NCI-H446 treated with DMSO at 0.1 percent for 48 hours (cell line): ENCODE measurements at regions not wholly inside any gene's neighbourhood (a gene's known extent, or its start where the extent isn't known, plus 50 kb on each side); places are given as distances from the start of the nearest gene placed in this dataset.
"Not testable (repeated sequence)": the region's sequence is repeated elsewhere in the genome, so short reads cannot be mapped to it uniquely, and the experiment has no call there.

Experiments used
- DNase-seq: peaks from one replicate; lab custom pipeline; 2025; lab: John Stamatoyannopoulos, UW

DNA sequence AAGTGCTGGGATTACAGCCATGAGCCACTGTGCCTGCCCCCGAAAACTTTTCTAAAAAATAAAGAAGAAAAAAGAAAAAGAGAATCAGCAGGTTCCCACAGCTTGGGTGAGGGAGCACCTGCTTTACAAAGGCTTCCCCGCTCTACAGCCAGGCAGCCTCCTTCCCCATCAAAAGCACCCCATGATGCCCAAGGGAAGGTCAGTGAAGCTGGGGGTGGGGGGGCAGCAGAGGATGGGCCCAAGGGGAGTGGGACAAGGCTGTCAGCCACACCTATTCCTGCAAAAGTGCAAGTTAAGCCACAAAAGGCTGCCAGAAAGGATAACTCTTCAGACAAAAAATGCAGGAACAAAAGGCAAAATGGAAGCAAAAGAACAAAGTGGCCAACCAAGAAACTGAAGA is 72.5 kb downstream of the FAM50B start:
- DNase-seq, result no peak

DNA sequence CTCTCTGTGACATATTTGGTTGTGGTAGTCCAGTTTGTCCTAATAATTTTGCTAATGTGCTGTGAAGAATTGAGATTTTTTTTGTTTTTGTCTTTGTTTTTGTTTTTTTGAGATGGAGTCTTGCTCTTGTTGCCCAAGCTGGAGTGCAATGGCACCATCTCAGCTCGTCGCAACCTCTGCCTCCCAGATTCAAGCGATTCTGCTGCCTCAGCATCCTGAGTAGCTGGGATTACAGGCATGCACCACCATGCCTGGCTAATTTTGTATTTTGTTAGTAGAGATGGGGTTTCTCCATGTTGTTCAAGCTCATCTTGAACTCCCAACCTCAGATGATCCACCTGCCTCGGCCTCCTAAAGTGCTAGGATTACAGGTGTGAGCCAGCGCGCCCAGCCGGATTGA is 73.4 kb downstream of the FAM50B start:
- not testable (repeated sequence) for DNase-seq

DNA sequence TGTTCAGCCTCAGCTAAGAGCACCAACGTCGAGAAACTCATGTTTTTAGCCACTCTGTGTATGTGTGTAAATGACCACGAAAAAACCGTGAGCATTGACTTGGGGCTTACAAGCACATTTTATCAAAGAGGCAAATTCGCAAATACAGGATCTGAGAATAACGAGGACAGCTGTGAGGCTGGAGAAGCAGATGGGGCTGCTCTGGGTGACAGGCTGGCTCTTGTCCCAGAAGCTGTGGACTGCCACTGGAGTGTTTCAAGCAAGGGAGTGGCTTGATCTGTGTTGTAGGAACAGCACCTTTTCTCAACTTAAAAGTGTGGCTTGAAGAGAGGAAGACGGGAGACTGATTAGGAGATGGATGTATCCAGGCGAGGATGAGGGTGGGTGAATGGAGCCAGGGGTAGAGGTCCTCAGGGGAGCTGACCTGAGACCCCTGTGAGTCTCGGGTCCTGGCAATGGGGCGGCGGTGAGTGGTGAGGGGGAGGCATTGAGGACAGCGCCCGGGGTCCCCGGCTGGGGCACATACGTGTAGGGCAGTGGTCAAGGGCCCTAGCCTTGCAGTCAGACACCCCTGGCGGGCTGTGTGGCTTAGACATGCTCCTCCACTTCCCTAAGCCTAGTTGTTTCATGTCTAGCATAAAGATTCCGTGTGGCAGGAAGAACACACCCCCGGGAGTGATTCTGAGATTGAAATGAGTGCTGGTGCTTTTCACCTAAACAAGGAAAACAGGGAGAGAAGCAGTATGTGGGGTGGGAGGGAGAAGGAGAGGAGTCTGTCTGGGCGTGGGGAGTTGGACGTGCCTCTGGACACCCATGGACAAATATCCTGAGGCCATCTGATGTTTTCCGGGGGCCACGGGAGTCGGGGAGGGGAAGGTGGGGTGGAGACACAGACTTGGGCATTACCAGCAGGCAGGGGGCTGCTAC is 76.3 kb downstream of the FAM50B start:
- peak; percentile 18 for DNase-seq

DNA sequence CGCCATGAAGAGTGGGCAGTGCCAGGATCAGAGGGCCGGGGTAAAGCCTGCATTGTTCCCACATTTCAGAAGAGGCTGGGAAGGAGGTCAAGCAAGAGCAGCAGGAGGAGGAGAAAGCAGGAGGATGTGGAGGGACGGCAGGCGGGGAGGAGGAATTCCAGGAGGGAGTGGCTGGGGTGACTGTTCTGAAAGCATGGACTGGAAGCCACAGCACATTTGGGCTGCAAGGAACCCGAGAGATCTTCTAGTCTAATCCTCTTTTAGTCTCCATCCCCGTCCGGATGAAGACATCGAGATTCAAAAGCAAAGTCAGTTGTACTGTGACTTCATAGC is 76.9 kb downstream of the FAM50B start:
- no peak for DNase-seq

DNA sequence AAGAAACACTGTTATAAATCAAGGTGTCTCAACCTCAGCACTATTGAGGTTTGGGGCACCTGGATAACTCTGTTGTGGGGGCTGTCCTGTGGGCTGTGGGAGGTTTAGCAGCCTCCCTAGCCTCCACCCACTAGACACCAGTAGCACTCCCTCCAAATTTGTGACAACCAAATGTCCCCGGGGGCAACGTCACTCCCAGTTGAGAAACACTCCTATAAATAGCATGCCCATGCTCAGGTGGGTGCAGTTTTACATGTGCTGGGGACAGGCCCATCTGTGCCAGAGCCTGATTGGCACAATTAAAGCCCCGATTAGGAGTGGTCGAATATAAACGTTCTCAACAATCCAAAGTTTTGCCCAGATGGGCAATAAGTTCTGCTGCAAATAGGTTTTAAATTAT is 78.9 kb downstream of the FAM50B start:
- no peak for DNase-seq

DNA sequence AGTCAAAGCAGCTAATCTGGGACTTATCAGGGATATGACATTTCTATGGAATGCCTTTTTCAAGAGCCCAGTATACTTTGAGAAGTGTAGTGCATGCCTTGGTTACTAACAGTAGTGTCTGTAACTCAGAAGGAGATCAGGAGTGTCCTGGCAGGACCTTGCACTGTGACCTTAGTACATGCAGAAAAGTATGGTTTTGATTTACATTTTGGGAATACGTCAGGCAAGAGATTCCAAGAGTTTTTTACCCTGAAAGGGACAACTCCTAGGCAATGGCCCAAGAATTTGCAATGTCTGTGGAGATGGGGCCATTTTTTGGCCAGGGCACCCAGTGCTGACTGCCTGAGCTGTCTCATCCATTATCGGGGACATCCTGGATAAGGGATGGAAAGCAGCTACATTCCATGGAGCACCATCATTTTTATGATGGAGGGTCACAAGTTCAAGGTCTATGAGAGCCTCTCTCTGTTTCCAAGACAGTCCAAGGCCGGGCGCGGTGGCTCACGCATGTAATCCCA is 80.2 kb downstream of the FAM50B start:
- no peak for DNase-seq

DNA sequence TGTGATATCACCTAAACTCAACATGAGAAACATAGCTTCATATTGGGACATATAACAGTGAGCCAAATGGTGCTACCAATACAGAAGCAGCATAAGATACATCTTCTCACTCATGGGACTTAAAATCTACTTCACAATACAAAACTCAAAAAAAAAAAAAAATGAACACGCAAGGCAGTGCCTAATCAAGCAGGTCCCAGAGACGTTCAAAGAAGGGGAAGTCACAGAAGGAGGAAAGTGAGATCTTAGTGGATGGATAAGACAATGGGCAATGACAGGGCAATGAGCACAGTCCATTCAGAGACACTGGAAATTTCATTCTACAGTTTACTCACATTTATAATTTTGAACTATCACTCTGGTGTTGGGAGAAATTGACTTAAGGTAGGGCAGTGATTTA is 88.3 kb downstream of the FAM50B start:
- no peak for DNase-seq

DNA sequence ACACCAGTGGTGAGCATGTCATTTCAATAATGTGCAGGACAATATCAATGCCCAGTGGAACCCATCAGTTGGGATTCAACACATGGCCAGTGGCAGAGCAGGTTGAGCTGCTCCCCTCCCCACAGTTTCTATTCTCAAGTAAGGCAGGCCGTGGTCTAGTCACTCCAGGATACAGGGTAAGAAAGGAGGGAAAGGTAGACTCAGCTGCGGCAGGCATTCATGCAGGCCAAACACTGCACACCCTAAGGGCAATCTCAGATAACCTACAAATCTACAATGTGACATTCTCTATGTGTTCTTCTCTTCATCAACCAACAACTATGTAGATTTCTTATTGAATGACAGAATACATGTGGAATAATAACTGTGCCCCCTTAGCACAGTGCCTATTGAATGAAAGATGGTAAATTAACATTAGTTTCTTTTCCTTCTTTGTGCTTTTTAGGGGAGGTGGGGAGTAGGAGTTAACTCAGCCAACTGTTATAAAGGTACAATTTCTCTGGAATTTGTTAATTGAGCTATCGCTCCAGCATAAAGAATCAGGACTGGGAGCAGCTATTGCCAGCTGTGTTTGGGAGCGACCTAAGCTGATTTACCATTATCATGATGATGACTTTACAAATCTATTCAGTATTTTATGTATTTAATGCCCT is 89.7 kb downstream of the FAM50B start:
- no peak for DNase-seq

DNA sequence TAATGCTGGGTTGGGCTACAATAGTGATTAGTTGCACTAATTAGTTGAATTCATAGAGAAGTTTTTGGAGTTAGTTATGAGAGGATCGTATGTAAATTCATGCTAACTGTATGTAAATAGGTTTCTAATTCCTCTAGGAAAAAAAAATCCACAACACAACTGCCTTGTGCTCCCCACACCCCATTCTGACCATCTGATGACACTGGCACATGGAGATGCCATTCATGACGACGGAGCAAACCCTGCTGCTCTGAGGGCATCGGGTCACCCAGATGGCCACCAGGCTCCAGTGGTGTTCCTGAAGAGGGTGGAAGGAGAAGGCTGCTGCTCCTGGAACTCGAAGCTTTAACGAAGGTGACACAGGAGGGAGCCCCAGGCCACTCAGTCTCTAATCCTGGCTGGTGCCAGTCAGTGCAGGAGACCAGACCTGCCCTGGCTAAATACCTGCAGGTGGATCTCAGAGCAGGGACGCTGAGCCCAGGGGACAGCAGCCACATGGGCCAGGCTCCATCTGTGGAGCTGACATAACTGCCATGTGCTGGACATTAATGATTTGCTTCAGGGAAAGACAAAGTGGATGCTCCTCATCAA is 90.3 kb downstream of the FAM50B start:
- DNase-seq, result no peak

DNA sequence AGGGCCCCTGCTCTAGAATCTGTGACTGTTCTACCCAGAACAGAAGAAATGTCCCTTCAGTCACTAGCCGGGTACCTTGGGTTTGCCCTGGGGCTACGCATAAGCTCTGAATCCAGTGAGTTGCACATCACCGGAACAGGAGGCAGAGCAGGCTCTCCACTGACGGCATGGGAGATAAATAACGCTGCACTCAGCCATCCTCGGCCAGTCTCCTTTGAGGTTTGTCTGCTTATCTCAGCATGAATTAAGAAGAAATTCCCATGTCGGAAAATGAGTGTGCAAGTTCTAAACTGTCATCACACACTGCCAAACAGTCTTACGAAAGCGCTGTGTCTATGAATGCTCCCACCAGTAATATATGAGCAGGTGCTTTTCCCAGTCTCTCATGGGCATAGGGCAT is 90.8 kb downstream of the FAM50B start:
- no peak for DNase-seq

DNA sequence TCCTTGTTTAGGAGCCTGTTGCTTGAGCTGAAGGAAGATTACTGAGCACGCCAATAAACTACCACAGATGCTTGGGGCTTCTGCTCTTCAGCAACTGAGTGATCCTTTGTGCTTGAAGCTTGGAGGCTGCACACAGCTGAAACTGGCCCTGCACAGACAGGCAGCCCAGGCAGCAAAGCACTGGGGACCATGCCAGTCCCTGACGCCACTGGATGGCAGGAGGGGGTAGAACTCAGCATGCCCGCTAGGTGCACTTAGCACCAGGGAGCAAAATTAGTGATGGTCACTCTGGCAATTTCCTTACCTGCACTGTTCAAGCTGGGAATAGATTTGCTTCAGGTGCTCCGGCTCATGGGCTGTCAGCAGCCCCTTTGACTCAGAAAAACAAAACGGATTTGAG is 91.5 kb downstream of the FAM50B start:
- DNase-seq, result no peak

DNA sequence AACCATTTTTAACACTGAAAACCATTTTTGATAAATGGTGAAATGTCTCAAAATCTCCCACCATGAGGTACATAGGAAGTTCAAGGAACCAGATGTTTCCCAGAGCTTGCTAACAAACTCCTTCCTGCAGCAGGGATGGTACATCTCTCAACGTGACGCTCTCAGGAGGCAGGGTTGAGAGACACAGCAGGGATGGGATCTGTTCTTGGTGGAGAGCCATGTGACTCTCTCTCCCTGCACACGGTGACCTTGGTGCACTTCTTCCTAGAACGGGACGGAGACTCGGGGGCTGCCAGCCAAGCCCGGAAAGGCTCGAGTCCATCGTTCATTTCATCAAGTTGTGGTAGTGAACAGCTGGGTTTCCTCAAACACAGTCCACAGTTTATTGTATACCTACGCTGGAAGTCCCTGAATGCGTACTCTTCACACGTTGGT is 94.2 kb downstream of the FAM50B start:
- DNase-seq, result no peak

DNA sequence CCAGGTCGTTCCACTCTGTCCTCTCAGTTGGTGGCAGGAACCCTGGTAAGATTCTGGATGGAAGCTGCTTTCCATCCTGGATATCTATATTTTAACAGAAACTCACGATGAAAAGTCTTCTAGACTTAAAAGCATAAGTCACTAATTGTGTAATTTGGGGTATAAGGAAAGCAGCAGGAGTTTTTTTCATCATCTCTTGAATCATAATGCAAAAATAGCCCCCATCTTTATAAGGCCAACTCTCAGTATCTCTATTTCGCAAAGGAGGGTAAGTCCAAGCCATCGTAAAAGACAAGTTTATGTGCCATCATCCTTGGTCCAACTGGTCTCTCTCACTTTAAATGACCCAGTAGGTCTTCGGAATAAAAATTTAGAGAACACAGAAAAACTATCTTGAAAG is 95.1 kb downstream of the FAM50B start:
- DNase-seq, result no peak

DNA sequence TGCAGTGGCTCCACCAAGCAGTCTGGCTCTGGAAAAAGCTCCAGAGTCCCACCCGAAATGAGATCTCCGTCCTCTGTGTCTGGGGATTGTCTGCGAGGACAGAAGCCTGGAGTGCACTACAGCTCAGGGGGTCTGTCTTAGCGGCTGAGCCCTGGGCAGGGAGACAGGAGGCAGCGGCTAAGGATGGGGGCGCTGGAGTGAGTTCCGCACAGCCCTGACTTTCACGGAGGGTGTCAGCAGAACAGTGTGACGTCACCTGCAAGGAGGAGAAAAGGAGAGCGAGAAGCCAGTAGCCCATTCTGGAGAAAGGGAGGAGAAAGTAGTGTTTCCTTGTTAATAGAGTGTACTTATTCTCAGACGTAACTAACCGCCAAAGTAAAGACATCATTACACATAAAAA is 97.6 kb downstream of the FAM50B start:
- no peak for DNase-seq

DNA sequence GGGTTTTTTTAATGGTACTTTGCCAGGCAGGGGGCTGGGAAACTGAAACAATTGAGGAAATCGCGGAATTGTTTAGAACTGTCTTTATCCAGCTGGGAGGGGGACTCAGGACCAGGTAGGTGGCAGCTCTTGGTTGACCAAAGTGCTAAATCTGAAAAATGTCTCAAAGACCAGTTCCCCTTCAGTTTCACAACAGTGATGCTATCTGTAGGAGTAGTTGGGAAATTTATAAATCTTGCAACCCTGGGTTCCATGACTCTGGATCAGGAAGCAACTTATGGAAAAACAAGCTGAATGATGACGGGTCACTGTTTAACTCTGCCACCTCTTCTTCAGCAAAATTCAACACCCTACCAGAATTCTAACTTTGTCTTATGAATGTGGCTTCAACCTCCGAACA is 99.7 kb downstream of the FAM50B start:
- no peak for DNase-seq

DNA sequence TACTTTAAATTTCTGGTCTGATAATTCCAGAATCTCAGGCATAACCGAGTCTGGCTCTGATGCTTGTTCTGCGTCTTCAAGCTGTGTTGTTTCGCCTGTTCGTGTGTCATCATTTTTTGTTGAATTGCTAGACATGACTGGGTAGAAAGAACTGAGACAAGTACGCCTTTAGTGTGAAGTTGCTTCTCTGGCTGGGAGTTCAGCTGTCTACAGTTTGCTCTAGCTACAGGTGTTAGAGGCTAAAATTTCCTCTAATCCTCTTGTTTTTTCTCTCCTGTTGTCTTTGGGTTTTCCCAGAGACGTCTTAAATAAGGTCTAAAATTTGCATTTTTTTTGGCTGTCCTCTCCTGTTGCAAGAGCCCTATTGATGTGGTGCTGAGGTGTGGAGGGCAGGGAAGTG is 100.3 kb downstream of the FAM50B start:
- DNase-seq, result no peak

DNA sequence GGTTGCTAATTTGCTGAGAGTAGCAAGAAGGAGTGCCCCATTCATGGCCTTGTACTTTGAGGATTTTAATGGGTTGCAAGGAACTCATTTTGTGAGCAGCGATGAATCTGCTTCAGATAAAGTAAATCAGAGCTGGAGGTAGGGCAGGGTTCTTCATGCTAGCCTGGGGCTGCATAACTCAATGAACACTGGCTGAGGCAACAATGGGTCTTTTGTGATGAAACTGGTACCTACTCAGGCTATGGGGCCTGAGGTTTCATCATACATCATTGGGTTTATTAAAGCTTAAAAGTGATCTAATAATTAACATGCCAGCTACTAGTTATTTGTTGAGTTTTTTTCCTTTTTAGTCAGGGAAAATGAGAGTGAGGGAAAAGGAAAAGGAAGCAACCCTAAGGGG is 106.9 kb downstream of the FAM50B start:
- no peak for DNase-seq

DNA sequence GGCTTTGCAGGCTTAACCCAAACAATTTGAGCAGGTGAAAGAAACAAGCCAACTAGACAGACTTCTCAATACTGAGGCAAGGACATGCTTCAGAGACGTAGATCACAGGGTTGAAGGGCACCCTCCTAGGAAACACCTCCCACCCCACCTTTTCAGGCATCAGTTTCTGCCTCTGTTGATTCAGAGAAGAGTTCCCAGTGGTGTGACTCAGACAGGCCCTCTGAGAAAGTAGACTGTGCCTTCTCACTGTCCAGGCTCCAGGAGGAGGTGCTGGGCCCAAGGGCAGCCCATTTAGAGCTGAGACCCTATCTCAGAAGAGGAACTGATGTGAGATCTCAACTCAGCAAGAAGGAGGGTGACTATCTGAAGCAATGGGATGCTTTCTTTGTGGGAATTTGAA is 108.1 kb downstream of the FAM50B start:
- DNase-seq, result no peak

DNA sequence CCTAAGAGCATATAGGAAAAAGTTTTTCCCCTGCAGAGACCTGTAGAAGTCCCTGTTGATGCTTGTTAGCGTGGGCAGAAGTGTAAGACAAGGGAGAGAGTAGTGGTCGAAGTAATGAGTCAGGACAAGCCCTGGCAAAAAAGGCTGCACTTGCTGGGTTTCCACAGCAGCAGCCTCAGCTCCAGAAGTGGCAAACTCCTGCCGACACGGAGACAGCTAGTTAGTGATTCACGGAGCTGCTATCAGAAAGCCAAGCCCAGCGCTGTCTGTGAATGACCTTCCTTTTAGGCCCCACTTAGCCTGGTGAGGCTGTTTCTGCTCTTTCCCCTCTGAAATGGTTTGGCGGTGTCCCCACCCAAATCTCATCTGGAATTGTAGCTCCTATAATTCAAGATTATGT is 109.1 kb downstream of the FAM50B start:
- no peak for DNase-seq

DNA sequence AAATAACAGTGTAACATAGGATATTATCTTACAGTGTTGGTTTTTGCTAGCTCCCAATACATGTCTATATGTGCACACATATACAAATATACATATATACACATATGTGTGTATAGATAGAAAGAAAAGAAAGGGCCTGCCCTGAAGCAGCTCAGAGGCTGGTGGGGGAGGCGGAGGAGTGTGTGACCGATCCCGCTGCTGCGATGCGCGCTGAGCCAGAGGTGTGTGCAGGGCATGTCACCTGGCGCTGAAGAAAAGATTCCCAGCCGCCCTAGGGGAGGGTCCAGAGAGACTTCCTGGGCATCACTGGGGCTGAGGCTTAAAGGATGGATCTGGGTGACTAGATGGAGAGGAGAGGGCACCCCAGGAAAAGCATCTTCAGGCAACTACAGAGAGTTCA is 110.2 kb downstream of the FAM50B start:
- DNase-seq, result no peak

DNA sequence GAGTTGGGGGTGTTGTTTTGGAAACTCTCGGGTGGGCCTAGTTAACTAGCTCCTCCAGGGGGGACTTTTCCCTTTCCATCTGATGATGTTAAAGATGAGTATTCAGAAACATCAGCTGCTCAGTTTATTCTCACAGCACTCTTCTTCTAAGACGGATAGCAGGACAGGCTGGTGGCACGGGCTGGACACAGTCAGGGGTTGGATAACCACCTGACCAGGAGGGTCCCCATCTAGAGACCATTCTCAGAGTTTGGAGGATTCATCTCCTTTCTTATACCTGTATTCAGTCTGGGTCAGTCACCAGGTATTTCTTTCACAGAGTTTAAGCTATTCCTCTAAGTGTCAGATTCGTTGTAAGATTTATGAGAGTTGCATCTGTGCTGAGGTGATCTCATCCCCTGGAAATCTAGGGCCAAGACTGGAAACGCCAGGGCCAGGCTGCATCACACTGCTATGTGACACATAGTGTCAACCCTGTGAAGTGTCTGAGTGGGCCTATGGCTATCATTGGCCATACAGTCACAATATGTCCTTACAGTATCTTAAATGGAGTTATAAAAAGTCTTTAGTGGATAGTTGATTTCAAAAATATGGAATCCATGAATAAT is 111.7 kb downstream of the FAM50B start:
- no peak for DNase-seq

DNA sequence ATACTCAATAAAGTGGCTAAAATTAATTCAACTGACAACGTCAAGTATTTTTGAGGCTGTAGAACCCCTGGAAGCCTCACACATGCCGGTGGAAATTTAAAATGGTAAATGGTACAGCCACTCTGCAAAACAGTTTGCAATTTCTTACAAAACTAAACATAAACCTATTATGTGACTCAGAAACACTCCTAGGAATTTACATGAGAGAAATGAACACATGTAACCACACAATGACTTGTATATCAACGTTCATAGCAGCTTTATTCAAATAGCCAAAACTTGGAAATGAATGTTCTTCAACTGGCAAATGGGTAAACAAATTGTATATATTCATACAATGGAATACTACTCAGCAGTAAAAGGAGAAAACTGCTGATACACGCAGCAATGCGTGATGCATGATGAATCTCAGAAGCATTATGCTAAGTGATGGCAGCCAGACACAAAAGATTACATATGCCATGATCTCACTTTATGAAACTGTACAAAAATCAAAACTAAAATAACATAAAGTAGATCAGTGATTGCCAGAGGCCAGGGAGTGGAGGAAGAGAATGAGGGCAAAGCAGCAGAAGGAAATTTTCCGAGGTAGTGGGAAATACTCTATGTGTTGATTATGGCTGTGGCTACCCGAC is 112.5 kb downstream of the FAM50B start:
- no peak for DNase-seq
